Kidney epithelial cell (primary cell): ENCODE measurements at regions not wholly inside any gene's neighbourhood (a gene's known extent, or its start where the extent isn't known, plus 50 kb on each side); places are given as distances from the start of the nearest gene placed in this dataset.

Experiments used
- DNase-seq: peaks from one replicate; pipeline ENCODE4 v3.0.0-alpha.2; 2010; ENCODE audit warnings: low read depth
- H3K27me3 ChIP-seq: 2 replicates; pipeline ENCODE4 v1.6.0; 2011; ENCODE audit warnings: low read length; ENCODE audit not compliant: control insufficient read depth, insufficient read depth
- H3K36me3 ChIP-seq: 2 replicates; pipeline ENCODE4 v1.5.1; 2011; ENCODE audit warnings: low read length; ENCODE audit not compliant: control insufficient read depth, insufficient read depth
- H3K4me3 ChIP-seq: 2 replicates; pipeline ENCODE4 v1.5.1; 2011; ENCODE audit warnings: low read depth, mild to moderate bottlenecking, control low read depth, low read length
- TF ChIP-seq, protein P1 (sequence below): IDR thresholded peaks from 2 replicates; pipeline ENCODE4 v1.5.1; 2011; ENCODE audit warnings: mild to moderate bottlenecking, moderate library complexity, low read length, control low read depth, inconsistent platforms; ENCODE audit not compliant: insufficient read depth, poor library complexity, severe bottlenecking

DNA sequence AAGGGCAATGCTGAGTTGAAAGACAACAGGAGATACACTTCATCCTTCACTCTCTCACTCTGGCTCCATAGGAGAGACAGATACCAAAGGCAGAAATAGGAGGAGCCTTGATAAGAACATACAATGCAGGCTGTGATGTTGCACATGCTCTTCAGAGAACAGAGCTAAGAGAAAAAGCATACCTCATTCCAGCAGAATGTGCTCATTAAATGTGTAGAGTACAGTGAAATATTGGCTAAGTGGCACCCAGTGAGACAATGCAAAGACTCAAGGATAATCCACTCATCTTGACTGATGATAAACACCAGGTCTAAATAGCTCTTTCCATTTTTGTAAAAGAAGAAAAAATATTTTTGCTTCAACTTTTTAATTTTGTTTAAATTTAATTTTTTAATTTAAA, 139.7 kb downstream of the OR2K2 start:
- no peak overlapping the region for H3K4me3 ChIP-seq
- H3K27me3 ChIP-seq: no peaks in the 10 kb centered on the region
- DNase-seq: no peak
- TF ChIP-seq, protein P1, sequence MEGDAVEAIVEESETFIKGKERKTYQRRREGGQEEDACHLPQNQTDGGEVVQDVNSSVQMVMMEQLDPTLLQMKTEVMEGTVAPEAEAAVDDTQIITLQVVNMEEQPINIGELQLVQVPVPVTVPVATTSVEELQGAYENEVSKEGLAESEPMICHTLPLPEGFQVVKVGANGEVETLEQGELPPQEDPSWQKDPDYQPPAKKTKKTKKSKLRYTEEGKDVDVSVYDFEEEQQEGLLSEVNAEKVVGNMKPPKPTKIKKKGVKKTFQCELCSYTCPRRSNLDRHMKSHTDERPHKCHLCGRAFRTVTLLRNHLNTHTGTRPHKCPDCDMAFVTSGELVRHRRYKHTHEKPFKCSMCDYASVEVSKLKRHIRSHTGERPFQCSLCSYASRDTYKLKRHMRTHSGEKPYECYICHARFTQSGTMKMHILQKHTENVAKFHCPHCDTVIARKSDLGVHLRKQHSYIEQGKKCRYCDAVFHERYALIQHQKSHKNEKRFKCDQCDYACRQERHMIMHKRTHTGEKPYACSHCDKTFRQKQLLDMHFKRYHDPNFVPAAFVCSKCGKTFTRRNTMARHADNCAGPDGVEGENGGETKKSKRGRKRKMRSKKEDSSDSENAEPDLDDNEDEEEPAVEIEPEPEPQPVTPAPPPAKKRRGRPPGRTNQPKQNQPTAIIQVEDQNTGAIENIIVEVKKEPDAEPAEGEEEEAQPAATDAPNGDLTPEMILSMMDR: no peak
- H3K36me3 ChIP-seq: no peaks in the 10 kb centered on the region

DNA sequence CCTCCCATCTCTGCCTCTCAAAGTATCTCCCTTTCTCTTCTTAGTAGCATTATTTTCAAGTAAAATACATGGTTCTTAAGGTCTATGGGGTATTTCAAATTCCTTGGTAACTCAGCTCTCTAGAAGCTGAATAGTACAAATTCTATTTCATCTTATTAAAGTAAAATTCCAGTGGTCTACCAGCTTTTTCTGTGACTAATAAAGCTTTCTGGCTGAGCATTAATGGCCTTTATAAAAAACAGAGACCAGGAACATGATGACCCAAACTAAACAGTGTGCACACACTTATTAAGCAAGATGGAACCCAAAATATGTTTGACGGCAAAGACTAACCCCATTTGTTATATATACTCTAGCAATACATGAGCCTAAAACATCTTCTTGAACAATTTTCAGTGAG, 142.6 kb downstream of the OR2K2 start:
- H3K27me3 ChIP-seq: no peaks in the 10 kb centered on the region
- TF ChIP-seq, protein P1: no peak
- no peaks in the 10 kb centered on the region for H3K36me3 ChIP-seq
- H3K4me3 ChIP-seq: no peak overlapping the region
- DNase-seq: no peak

DNA sequence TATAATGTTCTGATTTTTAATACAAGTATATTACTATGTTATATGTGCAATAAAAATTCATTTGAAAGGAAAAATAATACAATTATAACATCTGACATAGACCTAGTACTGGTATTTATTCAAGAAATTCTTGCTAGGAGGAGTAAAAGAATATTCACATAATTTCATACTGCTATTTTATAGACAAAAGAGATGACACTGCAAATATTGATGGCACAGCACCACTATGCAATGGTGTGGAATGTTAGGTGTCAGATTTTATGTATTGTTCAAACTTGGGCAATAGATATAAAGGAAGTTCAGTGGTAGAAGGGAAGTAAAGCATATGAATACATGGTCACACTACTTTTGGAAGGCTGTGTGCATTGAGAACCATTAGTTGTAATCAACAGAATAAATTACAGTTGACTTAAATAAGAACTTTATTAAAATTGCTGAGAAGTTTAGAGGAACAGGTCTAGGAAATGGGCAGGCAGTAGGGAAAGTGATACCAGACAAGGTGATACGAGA, 143.9 kb downstream of the OR2K2 start:
- H3K36me3 ChIP-seq: no peaks in the 10 kb centered on the region
- H3K27me3 ChIP-seq: no peaks in the 10 kb centered on the region
- TF ChIP-seq, protein P1: no peak
- H3K4me3 ChIP-seq: no peak overlapping the region
- DNase-seq: no peak

DNA sequence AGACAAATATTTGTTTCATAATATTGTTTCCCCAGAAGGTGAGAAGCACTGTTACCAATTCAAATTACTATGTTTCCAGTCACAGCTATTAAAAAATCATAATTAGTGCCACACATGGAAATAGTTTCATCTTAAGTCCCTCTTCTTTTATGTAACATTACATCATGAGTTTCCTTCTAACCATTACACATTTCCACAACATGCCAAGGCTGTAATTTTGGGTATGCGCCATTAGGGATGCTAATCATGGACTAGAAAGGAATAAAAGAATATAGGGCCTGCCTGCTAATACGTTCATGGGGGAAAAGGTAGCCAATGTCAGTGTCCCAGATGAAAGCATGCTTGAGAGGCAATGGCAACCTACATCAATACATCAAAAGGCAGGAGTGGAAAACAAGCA, 142.5 kb upstream of the LPAR1 start:
- Histone ChIP-seq H3K36me3 (no peaks in the 10 kb centered on the region), H3K4me3 (no peak overlapping the region), H3K27me3 (no peaks in the 10 kb centered on the region)
- TF ChIP-seq, protein P1: no peak
- DNase-seq: no peak

DNA sequence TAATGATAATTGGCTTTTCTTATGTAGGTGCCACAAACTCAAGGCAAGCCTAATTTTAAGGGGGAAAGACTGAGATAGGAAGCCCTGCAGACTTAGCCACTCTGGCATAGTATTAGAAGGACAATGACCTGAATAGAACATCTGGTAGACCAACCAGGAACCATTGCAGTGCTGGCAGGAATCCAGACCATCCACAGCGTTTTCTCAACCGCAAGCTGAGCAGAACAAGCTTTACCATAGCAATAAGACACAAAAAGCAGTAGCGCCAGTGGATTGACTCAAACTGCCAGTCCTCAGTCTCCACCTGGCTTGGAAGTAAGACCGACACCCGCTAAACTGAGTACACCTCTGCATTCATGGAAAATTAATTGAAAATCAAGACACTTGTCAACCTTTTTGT, 141.3 kb upstream of the LPAR1 start:
- Histone ChIP-seq H3K36me3 (no peaks in the 10 kb centered on the region), H3K4me3 (no peak overlapping the region), H3K27me3 (no peaks in the 10 kb centered on the region)
- TF ChIP-seq, protein P1: no peak
- no peak for DNase-seq

DNA sequence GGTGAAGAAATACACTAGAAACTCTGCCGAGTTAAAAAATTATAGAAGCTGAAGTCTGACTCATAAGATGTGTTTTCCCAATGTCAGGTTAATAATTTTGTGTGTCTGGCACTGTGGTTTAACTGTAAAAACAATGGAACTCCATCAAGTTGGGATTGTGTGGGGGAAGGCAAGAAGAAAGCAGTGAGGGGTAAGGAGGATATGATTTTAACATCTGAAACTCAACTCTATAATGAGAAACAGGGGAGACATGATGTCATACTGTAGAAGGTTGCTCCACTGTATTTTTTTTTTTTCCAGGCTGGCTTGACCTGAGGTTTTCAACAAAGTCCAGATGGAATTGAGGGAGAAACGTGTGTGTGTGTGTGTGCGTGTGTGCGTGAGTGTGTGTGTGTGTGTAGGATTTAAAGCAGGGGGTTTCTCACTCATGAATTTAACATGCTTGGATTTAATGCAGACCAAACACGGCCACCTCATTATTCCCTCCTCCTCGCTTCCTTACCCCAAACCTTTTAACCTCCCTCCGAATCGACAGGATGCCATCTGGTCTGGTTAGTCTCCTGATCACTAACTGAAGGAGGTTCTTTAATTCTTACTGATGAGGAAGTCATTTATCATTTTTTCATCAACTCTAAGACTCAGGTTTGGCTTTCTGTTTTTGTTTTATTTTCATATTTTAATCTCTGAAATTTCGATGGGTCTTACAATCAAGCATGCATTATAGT, 140.2 kb upstream of the LPAR1 start:
- Histone ChIP-seq H3K27me3 (no peaks in the 10 kb centered on the region), H3K36me3 (no peaks in the 10 kb centered on the region), H3K4me3 (no peak overlapping the region)
- TF ChIP-seq, protein P1: no peak
- DNase-seq: peak; percentile 95
